ENCODE measurements at regions not wholly inside any gene's neighbourhood (a gene's known extent, or its start where the extent isn't known, plus 50 kb on each side); places are given as distances from the start of the nearest gene placed in this dataset.

DNA sequence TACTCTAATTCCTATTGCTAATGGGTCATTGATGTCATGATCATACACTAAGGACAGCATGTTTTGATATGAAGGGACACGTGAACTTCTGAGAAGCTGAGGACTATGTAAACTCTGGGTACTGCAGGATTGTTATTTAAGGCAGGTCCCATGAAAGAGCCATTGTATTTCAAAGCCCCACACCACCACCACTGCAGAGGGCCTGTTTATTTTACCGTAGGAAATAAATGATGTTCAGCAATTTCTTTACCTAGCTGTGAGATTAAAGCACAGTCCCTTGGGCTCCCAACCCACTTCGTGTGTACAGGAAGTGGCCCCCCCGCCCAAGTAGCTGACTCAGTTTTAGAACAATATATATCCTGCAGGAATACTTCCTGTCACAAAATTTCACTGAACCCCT, 89.8 kb upstream of the ACSL4 start:
- Histone ChIP-seq H3K36me3 (ENCODE audit: control insufficient read depth in 2 of 2, insufficient read depth in 2 of 2, low read length in 1 of 2) (no peaks in the 10 kb centered on the region), H3K27ac (ENCODE audit: control insufficient read depth, insufficient read depth) (no peak overlapping the region), H4K20me1 (ENCODE audit: control insufficient read depth, insufficient read depth) (no peaks in the 10 kb centered on the region), H3K9me3 (replicated peaks; ENCODE audit: control insufficient read depth, insufficient read depth, low read length) (no peaks in the 10 kb centered on the region), H3K79me2 (ENCODE audit: control insufficient read depth, insufficient read depth, low read length) (no peaks in the 10 kb centered on the region), H3K4me2 (ENCODE audit: control insufficient read depth, insufficient read depth) (no peak overlapping the region), H3K9ac (ENCODE audit: control insufficient read depth, insufficient read depth, low read length) (no peak overlapping the region), H3K4me1 (ENCODE audit: control insufficient read depth, insufficient read depth, low read length) (no peaks in the 10 kb centered on the region), H2AFZ (ENCODE audit: control insufficient read depth, low read depth, low read length) (no peak overlapping the region), H3K4me3 (no peak overlapping the region), H3K27me3 (replicated peaks in 1 of 2; ENCODE audit: control insufficient read depth in 2 of 2, insufficient read depth in 2 of 2, low read length in 1 of 2) (no peaks in the 10 kb centered on the region)
- in situ Hi-C loops (cut with MboI) (no loop called here), intact Hi-C loops (cut with micrococcal nuclease; ENCODE audit: unreplicated experiment) (no loop called here)
- WGBS (ENCODE audit: insufficient coverage, insufficient replicate concordance, low lambda C conversion rate, missing lambda C conversion rate): 36% methylated on average over 4 of the region's 4 CpGs
- FAIRE-seq (no peak), ATAC-seq (no peak), DNase-seq (ENCODE audit: low read depth, low spot score) (no peak)
- SMC1A ChIA-PET (ENCODE audit: uncharacterized antibody, unreplicated experiment): interaction anchor here (0.7 to 1.8 kb wide), 6 partner anchors 9 to 110 kb away, joined by 3 to 5 read pairs (median 4); no protein-coding TSS in a partner anchor
- TF ChIP-seq ATF7 (IDR thresholded peaks at IDR 0.05; ENCODE audit: low read depth) (no peak), BHLHE40 (IDR thresholded peaks at IDR 0.05; ENCODE audit: borderline replicate concordance in 1 of 2, low read depth in 2 of 2, low read length in 1 of 2) (no peak), ZNF24 (IDR thresholded peaks at IDR 0.05) (no peak), CBX5 (IDR thresholded peaks at IDR 0.05; ENCODE audit: low read depth) (no peak), POU2F2 (IDR thresholded peaks at IDR 0.05; ENCODE audit: borderline replicate concordance, low read depth, low read length) (no peak)
- CTCF ChIA-PET: interaction anchor here (1.0 to 1.2 kb wide), 2 partner anchors 11 to 64 kb away, joined by 3 to 4 read pairs; no protein-coding TSS in a partner anchor
- RAD21 ChIA-PET (ENCODE audit: unreplicated experiment): no interaction called here
- POLR2A ChIA-PET: interaction anchor here (0.6 kb wide), 1 partner anchor 38 kb away, joined by 3 read pairs; no protein-coding TSS in a partner anchor
- no TSS peak for BruUV-seq (replicated peaks)

DNA sequence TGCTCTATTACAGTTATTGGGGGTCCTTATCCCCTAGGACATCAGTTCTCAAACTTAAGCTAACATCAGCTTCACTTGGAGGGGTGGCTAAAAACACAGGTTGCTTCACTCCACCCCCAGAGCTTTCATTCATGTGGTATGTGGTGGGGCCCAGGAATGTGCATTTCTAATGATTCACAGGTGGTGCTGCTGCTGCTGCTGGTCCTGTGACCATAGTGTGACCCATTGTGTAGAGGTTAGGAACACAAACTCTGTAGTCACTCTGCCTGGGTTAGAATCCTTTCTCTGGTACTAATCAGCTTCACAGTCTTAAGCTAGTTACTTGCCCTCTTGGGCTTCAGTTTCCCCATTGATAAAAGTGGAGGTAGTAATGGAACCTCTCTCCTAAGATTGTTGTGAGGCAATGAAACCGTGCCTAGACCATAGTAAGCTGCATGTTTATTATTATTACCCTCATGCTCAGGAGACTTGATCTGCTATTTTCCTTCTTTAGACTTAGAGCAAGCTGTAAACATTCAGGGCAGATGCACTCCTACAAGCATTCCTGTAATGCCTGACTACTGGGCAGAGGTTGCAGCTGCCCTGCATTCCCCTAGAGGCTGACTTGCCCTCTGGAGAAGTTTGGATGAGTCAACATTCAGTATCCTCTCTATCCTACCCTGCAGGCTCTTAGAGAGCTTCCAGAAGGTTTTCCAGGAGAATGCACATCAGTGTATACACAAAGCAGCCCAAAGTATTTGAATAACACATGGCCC, 94.1 kb upstream of the ACSL4 start:
- no peaks in the 10 kb centered on the region for H3K27me3 ChIP-seq (replicated peaks in 1 of 2; ENCODE audit: control insufficient read depth in 2 of 2, insufficient read depth in 2 of 2, low read length in 1 of 2)
- H3K4me1 ChIP-seq (ENCODE audit: control insufficient read depth, insufficient read depth, low read length): no peaks in the 10 kb centered on the region
- 0% methylated on average over 1 of the region's 1 CpG for WGBS (ENCODE audit: insufficient coverage, insufficient replicate concordance, low lambda C conversion rate, missing lambda C conversion rate)
- H3K27ac ChIP-seq (ENCODE audit: control insufficient read depth, insufficient read depth): no peak overlapping the region
- DNase-seq (ENCODE audit: low read depth, low spot score): no peak
- no peak overlapping the region for H3K9ac ChIP-seq (ENCODE audit: control insufficient read depth, insufficient read depth, low read length)
- ATAC-seq: no peak
- no peak for FAIRE-seq
- no peak overlapping the region for H3K4me3 ChIP-seq
- no peak overlapping the region for H3K4me2 ChIP-seq (ENCODE audit: control insufficient read depth, insufficient read depth)
- ChIA-PET CTCF (interaction anchor here (0.6 to 2.2 kb wide), 10 partner anchors 8 to 736 kb away, joined by 3 to 7 read pairs (median 4); no protein-coding TSS in a partner anchor), POLR2A (interaction anchor here (0.6 to 1.6 kb wide), 4 partner anchors 11 to 28 kb away, joined by 3 read pairs; no protein-coding TSS in a partner anchor), RAD21 (ENCODE audit: unreplicated experiment) (interaction anchor here (1.4 kb wide), 1 partner anchor 8 kb away, joined by 3 read pairs; no protein-coding TSS in a partner anchor), SMC1A (ENCODE audit: uncharacterized antibody, unreplicated experiment) (interaction anchor here (0.5 to 2.2 kb wide), 15 partner anchors 8 to 115 kb away, joined by 3 to 14 read pairs (median 4); no protein-coding TSS in a partner anchor)
- intact Hi-C loops (cut with micrococcal nuclease; ENCODE audit: unreplicated experiment): no loop called here
- BruUV-seq (replicated peaks): no TSS peak
- no peaks in the 10 kb centered on the region for H3K79me2 ChIP-seq (ENCODE audit: control insufficient read depth, insufficient read depth, low read length)
- H3K36me3 ChIP-seq (ENCODE audit: control insufficient read depth in 2 of 2, insufficient read depth in 2 of 2, low read length in 1 of 2): no peaks in the 10 kb centered on the region
- H2AFZ ChIP-seq (ENCODE audit: control insufficient read depth, low read depth, low read length): no peak overlapping the region
- in situ Hi-C loops (cut with MboI): no loop called here
- H4K20me1 ChIP-seq (ENCODE audit: control insufficient read depth, insufficient read depth): no peaks in the 10 kb centered on the region
- H3K9me3 ChIP-seq (replicated peaks; ENCODE audit: control insufficient read depth, insufficient read depth, low read length): no peaks in the 10 kb centered on the region
- TF ChIP-seq SREBF1 (IDR thresholded peaks at IDR 0.05; ENCODE audit: low read length): no peak
- TF ChIP-seq SMAD5 (IDR thresholded peaks at IDR 0.05; ENCODE audit: low read depth): no peak
- no peak for TF ChIP-seq NR2C1 (IDR thresholded peaks at IDR 0.05)
- TF ChIP-seq, protein P1, sequence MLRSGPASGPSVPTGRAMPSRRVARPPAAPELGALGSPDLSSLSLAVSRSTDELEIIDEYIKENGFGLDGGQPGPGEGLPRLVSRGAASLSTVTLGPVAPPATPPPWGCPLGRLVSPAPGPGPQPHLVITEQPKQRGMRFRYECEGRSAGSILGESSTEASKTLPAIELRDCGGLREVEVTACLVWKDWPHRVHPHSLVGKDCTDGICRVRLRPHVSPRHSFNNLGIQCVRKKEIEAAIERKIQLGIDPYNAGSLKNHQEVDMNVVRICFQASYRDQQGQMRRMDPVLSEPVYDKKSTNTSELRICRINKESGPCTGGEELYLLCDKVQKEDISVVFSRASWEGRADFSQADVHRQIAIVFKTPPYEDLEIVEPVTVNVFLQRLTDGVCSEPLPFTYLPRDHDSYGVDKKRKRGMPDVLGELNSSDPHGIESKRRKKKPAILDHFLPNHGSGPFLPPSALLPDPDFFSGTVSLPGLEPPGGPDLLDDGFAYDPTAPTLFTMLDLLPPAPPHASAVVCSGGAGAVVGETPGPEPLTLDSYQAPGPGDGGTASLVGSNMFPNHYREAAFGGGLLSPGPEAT (IDR thresholded peaks at IDR 0.05; ENCODE audit: low read depth): no peak
- TF ChIP-seq, protein P2, sequence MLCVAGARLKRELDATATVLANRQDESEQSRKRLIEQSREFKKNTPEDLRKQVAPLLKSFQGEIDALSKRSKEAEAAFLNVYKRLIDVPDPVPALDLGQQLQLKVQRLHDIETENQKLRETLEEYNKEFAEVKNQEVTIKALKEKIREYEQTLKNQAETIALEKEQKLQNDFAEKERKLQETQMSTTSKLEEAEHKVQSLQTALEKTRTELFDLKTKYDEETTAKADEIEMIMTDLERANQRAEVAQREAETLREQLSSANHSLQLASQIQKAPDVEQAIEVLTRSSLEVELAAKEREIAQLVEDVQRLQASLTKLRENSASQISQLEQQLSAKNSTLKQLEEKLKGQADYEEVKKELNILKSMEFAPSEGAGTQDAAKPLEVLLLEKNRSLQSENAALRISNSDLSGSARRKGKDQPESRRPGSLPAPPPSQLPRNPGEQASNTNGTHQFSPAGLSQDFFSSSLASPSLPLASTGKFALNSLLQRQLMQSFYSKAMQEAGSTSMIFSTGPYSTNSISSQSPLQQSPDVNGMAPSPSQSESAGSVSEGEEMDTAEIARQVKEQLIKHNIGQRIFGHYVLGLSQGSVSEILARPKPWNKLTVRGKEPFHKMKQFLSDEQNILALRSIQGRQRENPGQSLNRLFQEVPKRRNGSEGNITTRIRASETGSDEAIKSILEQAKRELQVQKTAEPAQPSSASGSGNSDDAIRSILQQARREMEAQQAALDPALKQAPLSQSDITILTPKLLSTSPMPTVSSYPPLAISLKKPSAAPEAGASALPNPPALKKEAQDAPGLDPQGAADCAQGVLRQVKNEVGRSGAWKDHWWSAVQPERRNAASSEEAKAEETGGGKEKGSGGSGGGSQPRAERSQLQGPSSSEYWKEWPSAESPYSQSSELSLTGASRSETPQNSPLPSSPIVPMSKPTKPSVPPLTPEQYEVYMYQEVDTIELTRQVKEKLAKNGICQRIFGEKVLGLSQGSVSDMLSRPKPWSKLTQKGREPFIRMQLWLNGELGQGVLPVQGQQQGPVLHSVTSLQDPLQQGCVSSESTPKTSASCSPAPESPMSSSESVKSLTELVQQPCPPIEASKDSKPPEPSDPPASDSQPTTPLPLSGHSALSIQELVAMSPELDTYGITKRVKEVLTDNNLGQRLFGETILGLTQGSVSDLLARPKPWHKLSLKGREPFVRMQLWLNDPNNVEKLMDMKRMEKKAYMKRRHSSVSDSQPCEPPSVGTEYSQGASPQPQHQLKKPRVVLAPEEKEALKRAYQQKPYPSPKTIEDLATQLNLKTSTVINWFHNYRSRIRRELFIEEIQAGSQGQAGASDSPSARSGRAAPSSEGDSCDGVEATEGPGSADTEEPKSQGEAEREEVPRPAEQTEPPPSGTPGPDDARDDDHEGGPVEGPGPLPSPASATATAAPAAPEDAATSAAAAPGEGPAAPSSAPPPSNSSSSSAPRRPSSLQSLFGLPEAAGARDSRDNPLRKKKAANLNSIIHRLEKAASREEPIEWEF (IDR thresholded peaks at IDR 0.05; ENCODE audit: insufficient replicate concordance, low read depth, low read length): no peak
